ENCODE measurements at regions not wholly inside any gene's neighbourhood (a gene's known extent, or its start where the extent isn't known, plus 50 kb on each side); places are given as distances from the start of the nearest gene placed in this dataset.

DNA sequence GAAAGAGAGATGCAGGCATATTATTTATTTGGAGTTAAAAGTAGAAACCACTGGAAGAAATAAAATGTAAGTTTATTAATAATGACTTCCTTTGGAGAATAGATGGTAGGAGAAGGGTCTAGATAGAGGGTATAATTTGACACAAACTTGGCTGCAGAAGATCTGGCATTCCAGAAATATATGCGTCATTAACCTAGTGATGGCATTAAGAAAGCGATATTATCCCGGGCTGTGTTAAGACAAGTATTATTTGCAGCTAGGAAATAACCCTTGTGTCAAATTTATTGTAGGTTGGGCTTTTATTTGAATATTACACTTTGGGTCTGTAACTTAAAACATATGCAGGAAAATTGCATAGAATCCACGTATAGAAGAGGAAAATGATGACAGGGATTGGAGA, 389.5 kb downstream of the MTX2 start:
- Mint-ChIP-seq H3K4me3 (no peak overlapping the region), H3K27ac (no peak overlapping the region), H3K36me3 (ENCODE audit: low read depth) (no peaks in the 10 kb centered on the region), H3K27me3 (ENCODE audit: insufficient read depth) (peaks cover 7% of the 10 kb centered on the region; the same call in 1 of the 2 replicates), H3K9me3 (no peaks in the 10 kb centered on the region), H3K4me1 (ENCODE audit: low read depth) (peaks cover 29% of the 10 kb centered on the region)
- TF ChIP-seq, protein P1, sequence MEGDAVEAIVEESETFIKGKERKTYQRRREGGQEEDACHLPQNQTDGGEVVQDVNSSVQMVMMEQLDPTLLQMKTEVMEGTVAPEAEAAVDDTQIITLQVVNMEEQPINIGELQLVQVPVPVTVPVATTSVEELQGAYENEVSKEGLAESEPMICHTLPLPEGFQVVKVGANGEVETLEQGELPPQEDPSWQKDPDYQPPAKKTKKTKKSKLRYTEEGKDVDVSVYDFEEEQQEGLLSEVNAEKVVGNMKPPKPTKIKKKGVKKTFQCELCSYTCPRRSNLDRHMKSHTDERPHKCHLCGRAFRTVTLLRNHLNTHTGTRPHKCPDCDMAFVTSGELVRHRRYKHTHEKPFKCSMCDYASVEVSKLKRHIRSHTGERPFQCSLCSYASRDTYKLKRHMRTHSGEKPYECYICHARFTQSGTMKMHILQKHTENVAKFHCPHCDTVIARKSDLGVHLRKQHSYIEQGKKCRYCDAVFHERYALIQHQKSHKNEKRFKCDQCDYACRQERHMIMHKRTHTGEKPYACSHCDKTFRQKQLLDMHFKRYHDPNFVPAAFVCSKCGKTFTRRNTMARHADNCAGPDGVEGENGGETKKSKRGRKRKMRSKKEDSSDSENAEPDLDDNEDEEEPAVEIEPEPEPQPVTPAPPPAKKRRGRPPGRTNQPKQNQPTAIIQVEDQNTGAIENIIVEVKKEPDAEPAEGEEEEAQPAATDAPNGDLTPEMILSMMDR (IDR thresholded peaks at IDR 0.05) = no peak
- no peak for DNase-seq

DNA sequence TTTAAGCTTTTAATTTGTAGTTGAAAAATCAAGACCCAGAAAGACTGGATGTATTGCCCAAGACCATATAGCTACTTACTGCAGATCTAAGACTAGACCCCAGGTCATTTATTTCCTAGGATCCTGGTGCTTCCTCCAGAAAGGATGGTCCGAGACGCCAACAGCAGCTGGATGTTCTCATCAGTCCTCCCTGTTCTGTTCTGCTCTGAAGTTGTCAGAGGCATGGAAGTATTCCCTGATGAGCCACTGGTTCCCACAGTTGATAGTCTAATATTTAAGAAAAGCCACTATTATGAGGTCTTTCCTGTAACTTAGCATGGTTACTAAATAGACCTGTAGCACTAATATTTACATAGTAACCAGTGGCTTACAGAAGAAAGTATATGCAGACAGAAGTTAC, 393.5 kb downstream of the MTX2 start:
- TF ChIP-seq, protein P1 (IDR thresholded peaks at IDR 0.05) = no peak
- H3K27ac Mint-ChIP-seq = no peak overlapping the region
- no peaks in the 10 kb centered on the region for H3K36me3 Mint-ChIP-seq (ENCODE audit: low read depth)
- no peaks in the 10 kb centered on the region for H3K9me3 Mint-ChIP-seq
- H3K27me3 Mint-ChIP-seq (ENCODE audit: insufficient read depth) = peaks cover 10% of the 10 kb centered on the region; the same call in 1 of the 2 replicates
- no peak overlapping the region for H3K4me3 Mint-ChIP-seq
- DNase-seq = no peak
- H3K4me1 Mint-ChIP-seq (ENCODE audit: low read depth) = peaks cover 13% of the 10 kb centered on the region; the same call in 1 of the 2 replicates

- Mint-ChIP-seq H3K27me3 (ENCODE audit: insufficient read depth) (peaks cover 10% of the 10 kb centered on the region; the same call in 1 of the 2 replicates), H3K36me3 (ENCODE audit: low read depth) (no peaks in the 10 kb centered on the region), H3K4me3 (no peak overlapping the region), H3K27ac (no peak overlapping the region), H3K9me3 (no peaks in the 10 kb centered on the region), H3K4me1 (ENCODE audit: low read depth) (peaks cover 19% of the 10 kb centered on the region; the same call in 1 of the 2 replicates)
- no peak for DNase-seq
- TF ChIP-seq, protein P1 (IDR thresholded peaks at IDR 0.05) = no peak
Measured at GRCh38 chr2:176664478-176664877, 395.2 kb downstream of the MTX2 start.

DNA sequence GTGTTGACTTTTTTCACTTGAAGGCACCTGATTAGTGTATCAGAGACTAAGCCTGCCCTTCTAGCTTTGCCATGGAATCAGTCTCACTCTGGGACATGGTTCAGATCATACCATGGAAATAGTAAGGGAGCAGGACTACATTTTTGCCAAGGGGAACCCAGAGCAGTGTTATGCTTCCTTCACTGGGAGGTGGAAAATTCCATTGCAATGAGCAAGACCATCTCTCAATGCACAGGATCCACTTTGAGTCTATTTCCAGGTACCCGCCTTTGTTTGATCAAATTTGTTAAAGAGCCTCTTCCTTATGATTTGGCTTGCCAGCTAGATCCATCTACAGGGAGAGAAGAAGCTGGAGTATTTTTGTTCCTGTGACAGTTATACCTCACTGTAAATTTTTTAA, 395.8 kb downstream of the MTX2 start:
- TF ChIP-seq, protein P1 (IDR thresholded peaks at IDR 0.05) = no peak
- DNase-seq = no peak
- no peak overlapping the region for H3K27ac Mint-ChIP-seq
- H3K36me3 Mint-ChIP-seq (ENCODE audit: low read depth) = no peaks in the 10 kb centered on the region
- no peak overlapping the region for H3K4me3 Mint-ChIP-seq
- H3K4me1 Mint-ChIP-seq (ENCODE audit: low read depth) = peaks cover 21% of the 10 kb centered on the region; the same call in 1 of the 2 replicates
- no peaks in the 10 kb centered on the region for H3K9me3 Mint-ChIP-seq
- H3K27me3 Mint-ChIP-seq (ENCODE audit: insufficient read depth) = peaks cover 6% of the 10 kb centered on the region; the same call in 1 of the 2 replicates

- Mint-ChIP-seq H3K9me3 (no peaks in the 10 kb centered on the region), H3K36me3 (ENCODE audit: low read depth) (no peaks in the 10 kb centered on the region), H3K27me3 (ENCODE audit: insufficient read depth) (peaks cover 9% of the 10 kb centered on the region), H3K27ac (no peak overlapping the region), H3K4me1 (ENCODE audit: low read depth) (peaks cover 21% of the 10 kb centered on the region; the same call in 1 of the 2 replicates), H3K4me3 (no peak overlapping the region; the same call in 1 of the 2 replicates)
- no peak for DNase-seq
- TF ChIP-seq, protein P1 (IDR thresholded peaks at IDR 0.05) = no peak
Measured at GRCh38 chr2:176668912-176669311, 399.7 kb downstream of the MTX2 start.
